NCI-H2029 treated with DMSO at 0.1 percent for 48 hours (cell line): ENCODE measurements at regions not wholly inside any gene's neighbourhood (a gene's known extent, or its start where the extent isn't known, plus 50 kb on each side); places are given as distances from the start of the nearest gene placed in this dataset.

ENCODE experiments used
- DNase-seq: peaks from one replicate; lab custom pipeline; 2025; lab: John Stamatoyannopoulos, UW

- no peak for DNase-seq
Measured at GRCh38 chr5:40385544-40385943, 294.2 kb upstream of the PTGER4 start.

GRCh38 chr5:40384782-40385390, 294.8 kb upstream of the PTGER4 start:
- DNase-seq, result no peak

- DNase-seq, result no peak
Measured at GRCh38 chr5:40383749-40384651, 295.7 kb upstream of the PTGER4 start.

GRCh38 chr5:40381676-40382363, 297.9 kb upstream of the PTGER4 start:
- DNase-seq, result no peak

- DNase-seq, result no peak
Measured at GRCh38 chr5:40381016-40381415, 298.7 kb upstream of the PTGER4 start.

DNA sequence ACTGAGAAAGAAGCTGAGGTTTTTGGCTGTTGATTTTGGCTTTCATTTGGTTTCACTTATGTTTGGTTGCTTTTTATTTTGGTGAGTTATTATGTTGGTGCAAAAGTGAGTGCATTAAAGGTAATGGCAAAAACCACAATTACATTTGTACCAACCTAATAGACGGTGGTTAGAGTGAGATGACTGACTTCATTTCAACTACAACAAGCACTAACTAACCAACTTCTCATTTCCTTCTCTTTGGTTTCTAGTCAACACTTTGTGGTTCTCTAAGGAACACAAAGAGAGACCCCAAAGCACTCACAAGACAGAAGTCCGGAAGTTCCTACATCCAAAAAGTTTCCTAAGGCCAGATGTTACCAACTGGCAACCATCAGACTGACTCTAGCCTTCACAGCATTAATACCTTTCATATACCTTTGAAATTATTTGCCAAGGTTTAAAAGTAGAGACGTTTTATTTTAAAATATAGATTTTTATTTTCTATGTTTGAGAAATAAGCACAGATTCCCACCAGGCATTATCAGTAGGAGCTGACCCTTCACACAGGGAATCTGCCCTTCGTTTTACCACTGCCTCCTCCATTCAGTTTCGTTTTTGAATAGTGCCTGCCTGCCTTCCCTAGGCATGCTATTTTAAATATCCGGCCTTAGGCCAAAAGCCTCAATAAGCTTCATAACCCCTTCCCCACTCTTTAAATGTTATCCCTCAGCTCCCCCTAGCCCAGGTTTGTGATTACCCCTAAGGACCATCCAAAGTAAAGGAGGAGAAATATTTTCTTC, 301.1 kb upstream of the PTGER4 start:
- DNase-seq, result no peak

GRCh38 chr5:40376566-40376965, 303.1 kb upstream of the PTGER4 start:
- no peak for DNase-seq

GRCh38 chr5:40374853-40375252, 304.9 kb upstream of the PTGER4 start:
- no peak for DNase-seq

GRCh38 chr5:40368200-40368599, 311.5 kb upstream of the PTGER4 start:
- DNase-seq, result no peak

DNA sequence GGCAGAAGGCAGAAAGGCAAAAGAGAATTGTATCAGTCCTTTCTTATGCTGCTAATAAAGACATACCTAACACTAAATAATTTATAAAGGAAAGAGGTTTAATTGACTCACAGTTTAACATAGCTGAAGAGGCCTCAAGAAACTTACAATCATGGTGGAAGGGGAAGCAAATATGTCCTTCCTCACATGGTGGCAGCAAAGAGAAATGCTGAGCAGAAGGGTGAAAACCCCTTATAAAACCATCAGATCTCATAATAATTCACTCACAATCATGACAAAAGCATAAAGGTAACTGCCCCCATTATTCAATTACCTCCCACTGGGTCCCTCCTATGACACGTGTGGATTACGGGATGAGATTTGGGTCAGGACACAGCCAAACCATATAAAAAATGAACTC, 312.5 kb upstream of the PTGER4 start:
- no peak for DNase-seq

DNA sequence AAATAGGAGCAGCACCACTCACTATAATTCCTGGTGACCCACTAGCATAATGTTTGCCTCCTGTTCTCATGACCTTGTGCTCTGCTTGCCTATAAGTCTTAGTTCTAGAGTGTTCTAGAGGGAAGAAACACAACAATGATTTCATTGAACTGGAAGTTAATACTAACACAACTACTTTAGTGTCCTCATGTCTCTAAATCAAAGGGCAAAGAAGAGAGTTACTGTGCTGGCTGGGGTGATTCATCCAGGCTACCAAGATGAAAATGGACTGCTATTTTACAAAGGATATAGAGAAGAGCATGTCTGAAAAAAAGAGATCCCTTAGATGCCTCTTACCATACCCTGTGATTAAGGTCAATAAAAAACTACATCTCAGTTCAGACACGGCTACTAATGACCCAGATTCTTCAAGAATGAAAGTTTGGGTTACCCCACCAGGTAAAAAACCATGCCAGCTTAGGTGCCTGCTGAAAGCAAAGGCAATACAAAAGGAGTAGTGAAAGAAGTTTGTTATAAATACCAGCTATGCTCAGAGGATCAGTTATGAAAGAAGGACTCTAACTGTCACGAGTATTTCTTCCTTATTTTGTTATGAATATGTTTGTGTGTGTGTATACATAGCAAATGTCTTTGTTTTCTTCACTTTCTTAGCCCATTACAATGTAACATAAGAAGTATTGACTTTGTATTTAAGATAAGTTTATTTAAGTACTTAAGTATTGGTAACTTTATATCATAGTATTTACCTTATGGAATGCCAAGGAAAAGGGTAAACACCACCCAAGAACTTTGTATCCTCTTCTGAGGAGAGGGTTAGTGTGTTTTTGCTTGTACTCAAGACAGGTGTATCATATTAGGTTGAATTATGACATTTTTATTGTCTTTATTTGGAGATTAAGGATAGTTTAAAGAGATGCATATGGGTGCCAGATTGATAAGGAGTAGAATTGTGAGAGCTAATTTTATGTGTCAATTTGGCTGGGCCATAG, 314.1 kb upstream of the PTGER4 start:
- DNase-seq, result no peak

- no peak for DNase-seq
Measured at GRCh38 chr5:40364441-40364840, 315.3 kb upstream of the PTGER4 start.

- no peak for DNase-seq
Measured at GRCh38 chr5:40361378-40361777, 318.3 kb upstream of the PTGER4 start.

- DNase-seq, result no peak
Measured at GRCh38 chr5:40360685-40361084, 319.0 kb upstream of the PTGER4 start.

DNA sequence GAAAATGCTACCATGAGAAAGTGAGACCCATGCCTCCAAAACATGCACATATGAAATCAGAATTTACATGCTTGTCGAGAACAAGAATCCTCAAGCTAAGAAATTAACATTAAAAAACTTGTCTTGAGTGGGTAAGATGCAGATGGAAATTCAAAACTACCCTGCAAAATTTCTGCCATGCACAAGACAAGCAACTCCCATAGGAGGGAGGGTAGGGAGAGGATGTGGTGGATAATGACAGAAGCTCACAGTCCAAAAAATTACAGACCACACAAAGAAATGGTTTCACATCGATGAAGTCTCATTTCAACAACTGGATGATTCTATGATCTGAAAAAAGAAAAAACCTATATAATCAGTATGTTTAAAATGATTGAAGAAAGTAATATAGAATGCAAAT, 319.9 kb upstream of the PTGER4 start:
- DNase-seq, result no peak

- no peak for DNase-seq
Measured at GRCh38 chr5:40359093-40359492, 320.6 kb upstream of the PTGER4 start.

DNA sequence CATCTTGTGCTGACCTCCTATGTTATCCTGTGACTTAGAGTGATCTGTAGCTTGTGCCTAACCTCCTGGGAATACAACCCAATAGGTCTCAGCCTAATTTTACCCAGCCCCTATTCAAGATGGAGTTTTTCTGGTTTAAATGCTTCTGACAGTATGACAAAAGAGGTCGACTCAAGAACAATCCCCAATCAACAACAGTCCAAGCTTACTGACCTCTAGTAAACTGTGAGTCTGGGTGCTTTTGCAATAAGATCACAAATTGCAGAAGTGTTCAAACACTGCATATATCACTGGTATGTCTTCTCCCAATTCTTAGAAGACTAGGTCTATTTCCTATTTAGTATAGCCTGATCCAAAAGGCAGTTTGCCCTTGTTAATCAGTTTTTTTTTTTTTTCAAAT, 323.5 kb upstream of the PTGER4 start:
- DNase-seq, result no peak

DNA sequence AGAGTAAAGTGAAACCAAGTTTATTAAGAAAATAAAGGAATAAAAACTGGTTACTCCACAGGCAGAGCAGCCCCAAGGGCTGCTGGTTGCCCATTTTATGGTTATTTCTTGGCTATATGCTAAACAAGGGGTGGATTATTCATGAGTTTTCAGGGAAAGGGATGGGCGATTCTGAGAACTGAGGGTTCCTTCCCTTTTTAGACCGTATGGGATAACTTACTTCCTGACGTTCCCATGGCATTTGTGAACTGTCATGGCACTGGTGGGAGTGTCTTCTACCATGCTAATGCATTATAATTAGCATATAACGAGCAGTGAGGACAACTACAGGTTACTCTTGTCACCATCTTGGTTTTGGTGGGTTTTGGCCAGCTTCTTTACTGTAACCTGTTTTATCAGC, 323.9 kb upstream of the PTGER4 start:
- no peak for DNase-seq

GRCh38 chr5:40355181-40355580, 324.5 kb upstream of the PTGER4 start:
- no peak for DNase-seq

DNA sequence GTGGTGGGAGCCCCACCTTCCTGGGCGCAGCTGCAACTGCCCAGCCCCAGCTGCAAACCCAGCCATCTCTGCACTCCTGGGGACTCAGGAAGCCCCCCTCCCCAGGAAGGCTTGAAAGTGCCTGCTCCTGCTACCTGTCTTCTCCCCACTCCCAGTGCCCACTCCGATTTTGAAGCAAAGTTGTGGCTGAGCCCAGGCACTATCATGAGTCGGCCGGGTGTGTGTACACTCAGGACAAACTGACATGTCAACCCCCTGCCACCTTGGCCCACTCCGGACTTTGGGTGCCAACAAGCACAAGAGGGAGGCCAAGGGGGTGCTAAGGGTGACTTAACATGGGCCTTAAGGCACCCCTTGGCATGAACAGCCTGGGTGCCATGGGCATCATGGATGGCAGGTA, 325.5 kb upstream of the PTGER4 start:
- DNase-seq, result no peak

DNA sequence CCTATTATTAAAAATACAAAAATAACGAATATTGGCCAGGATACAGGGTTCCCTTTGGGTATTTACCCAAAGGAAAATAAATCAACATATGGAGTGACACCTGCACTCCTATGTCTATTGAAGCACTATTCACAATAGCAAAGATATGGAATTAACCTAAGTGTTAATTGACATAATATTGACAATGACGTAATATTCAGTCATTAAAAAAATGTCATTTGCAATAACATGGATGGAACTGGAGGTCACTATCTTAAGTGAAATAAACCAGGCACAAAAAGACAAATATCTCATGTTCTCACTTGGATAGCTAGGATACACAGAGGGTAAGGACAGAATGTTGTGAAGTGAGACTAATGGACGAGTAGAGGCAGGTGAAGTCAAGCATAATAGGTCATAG, 326.3 kb upstream of the PTGER4 start:
- no peak for DNase-seq
